OCI-LY3 (cell line): ENCODE measurements at regions not wholly inside any gene's neighbourhood (a gene's known extent, or its start where the extent isn't known, plus 50 kb on each side); places are given as distances from the start of the nearest gene placed in this dataset.

Source experiments
- H2AFZ ChIP-seq: fragments of 200-600, 300-600 bp; shearing (Covaris generic); 2 replicates; pipeline ENCODE4 v1.6.0; 2014; ENCODE audit warnings: antibody characterized with exemption, low read depth, low read length
- H3K27ac ChIP-seq: fragments of 200-600, 300-600 bp; sonication (generic); 2 replicates; pipeline ENCODE4 v1.5.1; 2014; ENCODE audit warnings: mild to moderate bottlenecking, low read length, moderate library complexity, mixed read lengths
- H3K27me3 ChIP-seq: fragments of 200-600, 300-600 bp; sonication (generic); 2 replicates; pipeline ENCODE4 v1.6.1; 2014; ENCODE audit warnings: low read depth, low read length, mixed read lengths
- H3K36me3 ChIP-seq: fragments of 200-600, 300-600 bp; sonication (generic); replicated peaks from 2 replicates; pipeline ENCODE3; 2014; ENCODE audit warnings: low read depth, low read length, mixed read lengths
- H3K4me1 ChIP-seq: fragments of 300-600, 200-600 bp; sonication (generic); 2 replicates; pipeline ENCODE4 v1.6.1; 2014; ENCODE audit warnings: low read length, mixed read lengths
- H3K4me2 ChIP-seq: fragments of 200-600, 300-600 bp; sonication (generic); 2 replicates; pipeline ENCODE4 v1.6.1; 2014; ENCODE audit warnings: low read length, mixed read lengths
- H3K4me3 ChIP-seq: fragments of 300-600, 200-600 bp; sonication (generic); 2 replicates; pipeline ENCODE4 v1.5.1; 2014; ENCODE audit warnings: antibody characterized with exemption, mild to moderate bottlenecking, low read length, moderate library complexity
- H3K79me2 ChIP-seq: fragments of 300-600, 200-600 bp; shearing (Covaris generic); 2 replicates; pipeline ENCODE4 v1.6.1; 2014; ENCODE audit warnings: mild to moderate bottlenecking, low read length, mixed read lengths
- H3K9ac ChIP-seq: fragments of 300-600, 200-600 bp; shearing (Covaris generic); 2 replicates; pipeline ENCODE4 v1.6.0; 2014; ENCODE audit warnings: mild to moderate bottlenecking, low read length, moderate library complexity
- H3K9me3 ChIP-seq: fragments of 200-600, 300-600 bp; shearing (Covaris generic); 2 replicates; pipeline ENCODE4 v1.6.1; 2014; ENCODE audit warnings: low read length, mixed read lengths; ENCODE audit not compliant: insufficient read depth
- H4K20me1 ChIP-seq: fragments of 200-600, 300-600 bp; sonication (generic); 2 replicates; pipeline ENCODE4 v1.6.1; 2016; ENCODE audit warnings: low read length, mixed read lengths; ENCODE audit not compliant: insufficient read depth
- CTCF ChIP-seq: fragments of 200-600, 300-600 bp; sonication (generic); IDR thresholded peaks from 2 replicates; pipeline ENCODE4 v1.5.1; 2014; ENCODE audit warnings: antibody characterized with exemption, low read length, low read depth
- EZH2phosphoT487 ChIP-seq: fragments of 200-600 bp; shearing (Covaris generic); IDR thresholded peaks from 2 replicates; pipeline ENCODE4 v1.6.1; 2018; ENCODE audit warnings: antibody characterized with exemption, mixed run types, low read depth

DNA sequence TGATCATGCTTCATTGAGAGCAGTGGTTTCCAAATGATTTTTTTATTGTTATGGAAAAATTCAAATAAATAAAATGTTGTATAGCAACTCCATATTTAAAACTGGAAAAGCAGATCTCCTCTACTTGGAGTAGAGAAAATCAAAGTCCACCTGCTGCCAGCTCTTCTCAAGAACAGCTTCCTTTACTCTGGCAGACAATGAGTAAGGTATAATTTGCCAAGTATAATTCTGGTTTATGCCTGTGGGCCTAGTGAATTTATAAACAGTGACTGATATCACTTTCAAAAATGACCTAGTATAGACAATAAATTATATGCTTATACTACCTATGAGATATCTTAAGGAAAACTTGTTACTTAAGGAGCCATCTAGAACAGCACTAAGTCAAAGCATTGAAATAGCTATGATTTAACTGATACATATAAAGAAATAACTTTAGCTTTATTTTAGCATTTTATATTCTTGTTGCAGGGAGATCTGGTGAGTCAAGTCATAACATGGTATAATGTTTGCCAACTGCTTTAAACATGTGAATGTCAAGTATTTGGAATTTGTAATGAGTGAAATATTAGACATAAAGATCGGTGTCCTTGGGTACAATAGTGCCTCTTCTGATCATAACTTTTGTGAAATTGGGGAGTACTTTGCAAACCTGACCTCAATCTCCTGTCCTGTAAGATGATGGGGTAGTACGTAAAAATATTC, 1389.1 kb upstream of the PIK3C3 start:
- H3K4me1 ChIP-seq = peaks cover 9% of the 10 kb centered on the region
- H4K20me1 ChIP-seq = no peaks in the 10 kb centered on the region
- H3K79me2 ChIP-seq = no peaks in the 10 kb centered on the region
- H3K4me2 ChIP-seq = no peak overlapping the region
- H3K36me3 ChIP-seq = no peaks in the 10 kb centered on the region
- H3K9me3 ChIP-seq = no peaks in the 10 kb centered on the region
- H3K27me3 ChIP-seq = no peaks in the 10 kb centered on the region
- no peak overlapping the region for H2AFZ ChIP-seq
- H3K27ac ChIP-seq = no peak overlapping the region
- TF ChIP-seq EZH2phosphoT487 (no peak), CTCF (no peak)
- no peak overlapping the region for H3K4me3 ChIP-seq
- no peak overlapping the region for H3K9ac ChIP-seq

DNA sequence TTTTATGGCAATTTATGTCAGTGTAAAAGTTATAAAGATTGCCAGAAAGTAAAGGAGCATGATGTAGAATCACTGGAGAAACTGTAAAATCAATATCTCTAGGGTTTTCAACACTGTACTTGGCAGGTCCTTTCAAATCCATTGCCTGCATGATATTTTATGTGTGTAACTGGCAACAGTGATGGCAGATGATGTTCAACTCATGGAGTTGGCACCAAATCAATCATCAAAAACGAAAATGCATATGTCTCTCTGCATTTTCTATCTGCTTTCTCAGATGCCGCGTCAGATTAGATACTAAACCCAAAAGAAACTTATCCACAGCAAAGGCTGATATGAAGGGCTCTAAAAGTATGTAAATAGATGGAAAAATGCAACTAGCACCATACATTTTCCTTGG, 1395.5 kb upstream of the PIK3C3 start:
- no peak overlapping the region for H3K9ac ChIP-seq
- no peak overlapping the region for H3K4me2 ChIP-seq
- H2AFZ ChIP-seq = no peak overlapping the region
- H3K27ac ChIP-seq = no peak overlapping the region
- no peaks in the 10 kb centered on the region for H3K4me1 ChIP-seq
- no peaks in the 10 kb centered on the region for H3K9me3 ChIP-seq
- no peak overlapping the region for H3K4me3 ChIP-seq
- TF ChIP-seq EZH2phosphoT487 = no peak
- TF ChIP-seq CTCF = no peak
- H3K27me3 ChIP-seq = no peaks in the 10 kb centered on the region
- H4K20me1 ChIP-seq = no peaks in the 10 kb centered on the region
- no peaks in the 10 kb centered on the region for H3K36me3 ChIP-seq
- no peaks in the 10 kb centered on the region for H3K79me2 ChIP-seq

- H3K4me1 ChIP-seq = no peaks in the 10 kb centered on the region
- H3K27me3 ChIP-seq = no peaks in the 10 kb centered on the region
- H2AFZ ChIP-seq = no peak overlapping the region
- no peak overlapping the region for H3K27ac ChIP-seq
- no peak overlapping the region for H3K4me3 ChIP-seq
- H3K36me3 ChIP-seq = no peaks in the 10 kb centered on the region
- no peak overlapping the region for H3K4me2 ChIP-seq
- no peak overlapping the region for H3K9ac ChIP-seq
- no peaks in the 10 kb centered on the region for H3K79me2 ChIP-seq
- H4K20me1 ChIP-seq = no peaks in the 10 kb centered on the region
- H3K9me3 ChIP-seq = no peaks in the 10 kb centered on the region
- TF ChIP-seq CTCF = no peak
- TF ChIP-seq EZH2phosphoT487 = no peak
Measured at GRCh38 chr18:40558706-40559392, 1396.2 kb upstream of the PIK3C3 start.

DNA sequence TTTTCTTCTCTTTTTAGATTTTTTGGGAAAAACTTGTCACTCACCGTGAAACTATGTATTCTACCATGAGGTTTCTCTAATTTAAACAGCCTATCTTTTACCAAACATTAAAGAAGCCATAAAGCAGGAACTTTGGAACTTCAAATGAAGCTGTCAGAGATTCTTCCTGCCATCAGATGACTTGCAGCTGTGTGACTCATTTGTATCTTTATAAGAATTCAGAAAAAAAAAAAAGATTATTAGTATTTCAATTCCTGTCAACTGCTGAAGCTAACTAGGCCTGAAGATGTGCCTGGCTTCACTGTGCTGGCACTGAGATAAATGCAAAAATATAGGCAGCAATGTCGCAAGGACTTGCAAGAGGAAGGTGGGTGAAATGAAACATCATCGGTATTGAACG, 1399.1 kb upstream of the PIK3C3 start:
- Histone ChIP-seq H3K4me2 (no peak overlapping the region), H3K9ac (no peak overlapping the region), H3K36me3 (no peaks in the 10 kb centered on the region), H3K27me3 (no peaks in the 10 kb centered on the region), H4K20me1 (no peaks in the 10 kb centered on the region), H3K79me2 (no peaks in the 10 kb centered on the region), H2AFZ (no peak overlapping the region), H3K4me3 (no peak overlapping the region), H3K9me3 (no peaks in the 10 kb centered on the region), H3K27ac (no peak overlapping the region), H3K4me1 (peaks cover 5% of the 10 kb centered on the region; the same call in 1 of the 2 replicates)
- TF ChIP-seq EZH2phosphoT487 (no peak), CTCF (no peak)
